HUDEP-2 (cell line): ENCODE measurements at regions not wholly inside any gene's neighbourhood (a gene's known extent, or its start where the extent isn't known, plus 50 kb on each side); places are given as distances from the start of the nearest gene placed in this dataset.

Experiments used
- DNase-seq, 76 experiments: peaks; one replicate each; lab custom pipeline; 2025; ENCODE audit not compliant: unreplicated experiment in 76 of 76; lab: John Stamatoyannopoulos, UW

DNA sequence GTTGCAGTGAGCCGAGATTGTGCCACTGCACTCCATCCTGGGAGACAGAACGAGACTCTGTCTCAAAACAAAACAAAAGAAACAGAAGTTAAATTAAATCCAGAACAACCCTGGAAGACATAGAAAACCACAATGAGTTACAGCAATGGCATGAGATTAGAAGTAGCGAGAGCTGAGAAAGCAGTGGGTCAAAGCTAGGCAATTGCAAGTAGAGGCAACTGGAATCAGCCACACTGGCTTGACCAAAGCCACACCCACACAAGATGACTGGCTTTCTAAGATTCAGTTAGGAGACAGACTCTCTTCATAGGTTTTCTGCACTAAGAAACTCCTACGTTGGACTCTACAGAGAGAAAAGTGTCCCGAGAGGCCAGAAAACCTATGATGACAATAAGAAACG is 443.0 kb downstream of the GPM6A start:
- DNase-seq = no peak

DNA sequence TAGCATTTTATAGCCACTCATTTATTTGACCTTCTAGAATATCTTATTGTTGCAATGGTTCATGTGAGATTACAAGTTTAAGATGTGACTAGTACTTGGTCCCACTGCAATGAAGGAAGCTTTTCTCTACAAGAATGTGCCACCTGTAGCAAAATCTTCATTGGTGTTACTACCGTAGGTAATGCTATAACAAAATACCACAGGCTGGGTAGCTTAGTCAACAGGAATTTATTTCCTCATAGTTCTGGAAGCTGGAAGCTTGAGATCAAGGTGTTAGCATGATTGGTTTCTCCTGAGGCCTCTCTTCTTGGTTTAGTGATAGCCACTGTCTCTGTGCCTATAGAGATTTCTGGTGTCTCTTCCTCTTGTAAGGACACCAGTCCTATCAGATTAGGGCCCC is 441.0 kb downstream of the GPM6A start:
- no peak for DNase-seq

DNA sequence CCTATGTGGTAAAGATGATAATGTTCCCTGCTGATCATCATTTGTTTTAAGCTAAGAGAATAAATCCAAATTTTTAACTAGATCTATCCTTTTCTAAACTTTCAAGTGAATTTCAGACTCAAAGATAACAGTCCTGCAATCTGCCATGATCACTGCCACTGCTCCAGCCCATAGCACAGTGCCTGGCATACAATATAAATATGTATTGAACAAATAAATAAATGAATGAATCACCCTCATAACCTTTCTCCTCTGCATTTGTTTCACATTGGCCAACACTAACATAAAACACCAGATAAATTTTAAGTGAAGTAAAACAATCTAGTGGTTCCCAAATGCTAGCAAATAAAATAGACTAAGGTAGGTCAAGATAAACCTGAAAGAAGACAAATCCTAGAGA is 439.0 kb downstream of the GPM6A start:
- DNase-seq = no peak

DNA sequence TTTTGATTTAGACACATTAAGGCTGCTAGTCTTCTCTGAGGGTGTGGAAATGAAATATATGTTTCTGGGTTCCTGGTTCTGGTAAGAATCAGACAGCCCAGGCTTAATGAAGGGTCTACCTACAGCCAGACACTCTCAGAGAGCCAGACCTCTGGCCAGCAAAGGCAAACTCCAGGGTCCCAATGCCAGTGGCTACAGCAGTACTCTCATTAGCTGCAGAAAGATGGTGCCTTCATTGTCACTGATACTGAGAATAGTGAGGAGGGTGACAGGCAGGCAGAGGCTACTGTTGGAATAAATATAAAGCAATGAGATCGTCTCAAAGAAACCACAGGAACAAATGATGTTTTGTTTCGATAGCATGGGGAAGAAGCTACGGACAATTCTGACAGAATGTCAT is 437.6 kb downstream of the GPM6A start:
- no peak for DNase-seq

DNA sequence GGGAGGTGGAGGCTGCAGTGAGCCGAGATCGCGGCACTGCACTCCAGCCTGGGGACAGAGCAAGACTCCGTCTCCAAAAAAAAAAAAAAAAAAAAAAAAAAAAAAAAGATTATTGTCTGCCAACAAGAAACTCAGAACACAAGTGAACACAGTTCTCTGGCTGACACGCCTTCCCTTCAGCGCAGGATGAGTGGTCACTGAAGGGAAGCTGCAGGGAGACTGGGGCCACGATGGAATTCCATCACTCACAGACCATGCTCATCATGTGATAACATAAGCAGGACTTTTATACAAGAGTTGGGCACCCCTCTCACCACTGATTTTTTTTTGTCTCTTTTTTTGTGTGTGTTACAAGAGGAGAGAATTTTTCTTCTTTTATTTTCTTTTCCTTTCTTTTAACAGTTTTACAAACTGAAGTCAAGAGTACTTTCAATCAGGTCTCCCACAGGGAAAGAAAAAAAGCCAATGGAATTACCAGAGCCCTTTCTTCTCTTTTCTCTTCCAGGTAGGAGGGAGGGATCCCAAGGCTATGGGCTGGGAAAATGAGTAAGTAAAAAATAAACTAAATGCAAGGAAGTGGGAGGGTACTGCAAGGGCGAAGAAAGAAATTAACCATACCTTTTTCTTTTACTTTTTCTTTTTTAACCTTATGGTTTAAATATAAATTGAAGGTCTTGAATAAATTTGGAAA is 435.6 kb downstream of the GPM6A start:
- DNase-seq = peak in 1 of 76 experiments; percentile 1

DNA sequence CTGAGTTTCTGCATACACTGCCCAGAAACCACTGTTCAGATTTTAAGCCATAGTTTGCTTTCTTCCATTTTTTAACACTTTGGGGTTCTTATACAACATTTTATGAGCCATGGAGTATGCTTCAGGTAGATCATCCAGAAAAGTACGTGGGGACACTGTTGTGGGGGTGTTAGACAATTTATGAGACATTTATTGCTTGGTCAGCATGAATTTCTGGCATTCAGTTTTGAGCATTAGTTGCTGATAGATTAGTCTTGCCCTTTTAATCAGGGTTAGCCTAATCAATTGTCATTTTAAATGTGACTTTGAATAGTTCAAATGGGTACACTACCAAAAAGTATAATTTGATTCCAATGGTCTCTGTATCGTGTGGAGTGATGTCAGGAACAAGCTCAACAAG is 434.9 kb downstream of the GPM6A start:
- no peak for DNase-seq

DNA sequence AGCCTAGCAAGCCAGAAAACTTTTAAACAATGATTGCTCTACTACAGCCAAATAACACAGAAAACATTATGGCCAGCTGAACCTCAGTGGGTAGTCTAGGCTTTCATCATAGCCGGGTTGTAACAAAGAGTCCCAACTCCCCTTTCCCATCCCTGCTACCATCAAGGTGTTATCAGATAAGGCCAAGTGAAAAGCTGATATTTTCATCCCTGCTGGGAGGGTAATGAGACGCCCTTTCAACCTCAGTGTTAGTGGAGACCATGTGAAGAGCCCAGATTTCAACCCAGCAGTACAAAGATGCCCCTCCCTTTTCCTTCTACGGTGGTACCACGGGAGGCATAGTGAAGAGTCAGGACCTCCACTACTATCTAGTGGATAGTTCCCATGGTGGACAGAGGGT is 433.7 kb downstream of the GPM6A start:
- DNase-seq = no peak

DNA sequence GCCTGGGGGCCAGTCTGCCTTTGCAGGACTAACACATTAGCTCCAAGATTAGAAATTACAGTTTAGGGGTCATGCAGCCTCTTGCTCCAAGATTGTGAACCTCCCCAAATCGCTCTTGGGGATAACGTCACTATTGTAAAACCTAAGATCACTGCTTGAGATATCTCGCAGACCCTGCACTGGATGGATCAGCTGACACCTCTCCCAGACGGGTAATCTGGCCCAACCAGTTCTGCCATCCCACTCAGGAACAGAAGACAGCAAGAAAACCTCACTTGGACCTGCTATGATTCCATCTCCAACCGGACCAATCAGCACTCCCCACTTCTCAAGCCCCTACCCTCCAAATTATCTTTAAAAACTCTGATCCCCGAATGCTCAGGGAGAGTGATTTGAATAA is 431.2 kb downstream of the GPM6A start:
- no peak for DNase-seq

DNA sequence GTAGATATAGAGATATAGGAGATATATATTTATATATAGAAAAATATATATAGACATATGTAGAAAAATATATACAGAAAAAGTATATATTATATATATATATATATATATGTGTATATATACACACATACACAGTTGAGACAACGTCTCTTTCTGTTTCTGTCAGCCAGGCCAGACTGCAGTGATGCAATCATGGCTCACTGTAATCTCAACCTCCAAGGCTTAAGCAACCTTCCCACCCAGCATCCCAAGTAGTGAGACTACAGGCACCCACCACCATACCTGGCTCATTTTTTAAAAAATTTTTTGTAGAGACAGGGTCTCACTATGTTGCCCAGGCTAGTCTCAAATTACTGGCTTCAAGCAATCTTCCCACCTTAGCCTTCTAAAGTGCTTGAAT is 426.3 kb downstream of the GPM6A start:
- DNase-seq = no peak

DNA sequence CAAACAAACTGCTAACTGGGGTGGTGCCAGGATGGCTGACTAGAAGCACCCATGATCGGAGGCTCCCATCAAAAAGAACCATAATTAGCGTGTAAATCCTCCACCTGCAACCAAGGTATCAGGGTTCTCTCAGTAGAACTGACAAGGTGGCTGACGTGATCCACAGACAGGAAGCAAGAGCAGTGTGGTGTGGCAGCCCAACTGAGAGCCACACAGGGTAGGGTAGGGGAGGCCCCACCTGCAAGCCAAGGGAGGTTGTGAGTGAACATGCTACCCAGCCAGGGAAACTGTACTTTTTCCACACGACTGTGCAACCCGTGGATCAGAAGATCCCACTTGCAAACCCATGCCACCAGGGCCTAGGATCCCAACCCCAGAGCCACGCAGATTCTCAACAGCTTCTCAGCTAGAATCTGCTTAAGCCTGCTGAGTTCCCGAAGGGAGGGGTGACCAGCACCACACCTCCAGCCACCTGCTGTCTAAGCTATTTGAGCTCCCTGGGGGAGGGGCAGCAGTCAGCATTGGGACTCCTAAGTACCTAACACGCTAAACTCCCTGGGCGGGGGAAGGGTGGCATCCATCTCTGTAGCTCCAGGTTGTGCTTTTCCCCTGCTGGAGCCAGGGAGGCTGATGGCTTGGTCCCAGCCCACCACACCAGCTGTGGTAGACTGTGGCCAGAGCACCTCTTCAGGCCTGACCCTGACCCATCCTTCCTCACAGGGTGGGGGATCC is 425.1 kb downstream of the GPM6A start:
- no peak for DNase-seq

DNA sequence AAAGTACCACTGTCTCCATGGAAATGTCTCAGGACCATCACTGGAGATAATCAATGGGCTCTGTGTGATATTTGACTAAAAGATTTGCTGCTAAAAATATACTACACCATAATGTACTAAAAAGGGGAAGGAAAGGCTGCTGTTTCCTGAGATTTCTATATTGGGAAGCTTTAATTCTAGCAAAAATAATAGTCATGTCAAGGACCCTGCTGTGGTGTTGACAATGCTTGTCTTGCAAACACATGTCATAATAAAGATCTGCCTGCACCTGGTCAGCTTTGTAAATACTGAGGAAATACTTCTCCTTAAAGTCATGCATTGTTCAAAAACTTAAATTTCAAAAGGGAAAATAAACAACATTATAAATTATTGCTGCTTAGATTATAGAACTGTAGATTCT is 417.9 kb downstream of the GPM6A start:
- no peak for DNase-seq

DNA sequence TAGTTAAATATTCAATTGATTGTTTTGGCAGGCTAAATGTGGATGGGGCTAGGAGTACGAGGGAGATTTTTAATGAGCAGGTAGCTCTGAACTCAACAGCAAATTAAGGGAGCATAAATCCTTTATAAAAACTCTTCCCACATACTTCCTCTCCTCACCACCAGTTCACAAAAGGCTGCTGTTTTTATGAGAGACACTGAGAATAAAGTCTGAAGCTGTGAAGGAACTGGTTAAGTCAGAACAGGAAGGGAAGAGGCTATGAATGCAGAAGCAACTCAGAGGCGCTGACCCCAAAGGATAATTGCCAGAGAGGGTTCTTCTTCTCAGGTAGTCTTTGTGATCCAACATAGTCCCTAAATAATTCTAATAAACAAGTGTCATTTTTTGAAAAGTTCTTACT is 406.1 kb downstream of the GPM6A start:
- DNase-seq = no peak

DNA sequence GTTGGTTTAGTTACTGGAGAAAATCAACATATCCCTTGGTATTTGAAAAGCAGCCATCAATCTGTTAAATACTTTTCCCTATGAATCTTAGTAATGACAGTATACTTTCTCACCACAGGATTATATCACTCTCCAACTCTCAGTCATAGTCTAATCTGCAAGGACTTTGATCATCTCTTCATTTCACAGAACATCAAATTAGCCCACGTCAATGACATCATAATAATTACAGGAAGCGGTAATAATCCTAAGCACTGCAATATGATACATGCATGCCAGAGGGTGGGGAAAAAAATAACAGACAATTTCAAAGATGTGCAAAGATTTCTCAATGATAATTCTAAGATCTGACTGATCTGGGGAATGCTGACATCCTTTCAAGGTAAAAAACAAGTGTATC is 404.1 kb downstream of the GPM6A start:
- no peak for DNase-seq

DNA sequence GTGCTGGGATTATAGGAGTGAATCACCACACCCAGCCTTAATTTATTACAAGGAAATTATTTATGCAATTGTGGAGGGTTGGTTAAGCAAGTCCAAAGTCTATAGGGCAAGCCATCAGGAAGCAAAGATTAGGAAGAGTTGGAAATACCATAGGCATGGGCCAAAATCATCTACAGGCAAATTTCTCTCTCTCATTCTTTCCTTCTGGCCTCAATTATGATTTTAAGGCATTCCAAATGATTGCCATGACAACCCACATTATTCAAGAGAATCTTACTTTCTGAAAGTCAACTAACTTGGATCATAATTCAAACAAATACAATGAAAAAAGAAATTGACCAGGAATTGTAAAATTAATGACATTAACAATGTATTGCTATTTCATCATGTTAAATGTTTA is 400.8 kb downstream of the GPM6A start:
- DNase-seq = no peak

DNA sequence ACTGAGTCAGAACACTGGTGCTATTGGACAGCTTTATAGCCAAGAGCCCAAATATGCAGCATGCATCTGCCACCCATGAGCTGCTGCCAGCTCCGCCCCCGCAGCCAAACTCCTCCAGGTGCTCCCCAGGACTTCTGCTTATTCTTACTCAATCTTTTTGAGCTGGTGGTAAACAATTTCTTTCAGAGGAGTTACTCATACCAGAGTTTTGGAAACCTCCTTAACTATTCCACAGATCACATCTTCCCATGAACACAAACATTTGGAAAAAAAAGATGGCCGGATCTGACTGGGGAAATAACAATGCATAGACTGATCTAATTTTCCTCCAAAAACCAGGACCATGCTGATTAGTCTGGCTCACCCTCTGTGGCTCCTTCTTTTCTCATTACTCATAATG is 399.9 kb downstream of the GPM6A start:
- DNase-seq = no peak

DNA sequence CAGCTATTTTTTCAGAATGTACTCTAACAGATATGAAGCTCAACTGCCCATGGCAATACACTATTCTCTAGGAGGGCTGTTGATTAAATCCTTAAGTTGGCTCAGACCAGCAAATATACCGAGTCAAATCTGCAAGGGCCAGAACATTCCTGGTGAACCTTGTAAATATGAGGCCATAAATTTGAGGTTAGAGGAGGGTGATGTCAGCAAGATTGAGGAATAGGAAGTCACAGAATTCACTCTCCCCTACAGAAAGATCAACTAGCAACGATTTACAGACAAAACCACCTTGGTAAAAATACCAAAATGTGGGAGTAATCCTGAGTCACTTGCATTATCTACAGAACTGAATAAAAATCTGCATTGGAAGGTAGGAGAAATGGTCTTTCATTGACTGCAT is 399.3 kb downstream of the GPM6A start:
- no peak for DNase-seq

DNA sequence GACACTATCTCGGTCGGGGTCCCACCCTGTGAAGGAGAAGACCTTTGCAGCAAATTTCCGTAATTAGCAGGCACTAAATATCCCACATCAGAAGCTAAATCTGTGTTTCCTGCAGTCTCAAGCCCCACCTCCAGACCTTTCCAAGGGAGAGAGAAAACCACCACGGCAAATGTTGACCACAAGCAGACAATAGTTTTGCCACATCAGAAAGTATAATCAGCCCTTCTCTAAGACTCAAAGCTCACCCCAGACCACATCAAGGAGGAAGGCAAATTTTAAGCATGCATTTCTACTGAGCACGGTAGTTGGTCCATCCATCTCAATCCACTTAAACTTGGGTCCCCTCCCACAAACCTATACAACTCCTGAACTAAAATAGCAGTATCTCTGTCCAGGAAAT is 398.5 kb downstream of the GPM6A start:
- no peak for DNase-seq

DNA sequence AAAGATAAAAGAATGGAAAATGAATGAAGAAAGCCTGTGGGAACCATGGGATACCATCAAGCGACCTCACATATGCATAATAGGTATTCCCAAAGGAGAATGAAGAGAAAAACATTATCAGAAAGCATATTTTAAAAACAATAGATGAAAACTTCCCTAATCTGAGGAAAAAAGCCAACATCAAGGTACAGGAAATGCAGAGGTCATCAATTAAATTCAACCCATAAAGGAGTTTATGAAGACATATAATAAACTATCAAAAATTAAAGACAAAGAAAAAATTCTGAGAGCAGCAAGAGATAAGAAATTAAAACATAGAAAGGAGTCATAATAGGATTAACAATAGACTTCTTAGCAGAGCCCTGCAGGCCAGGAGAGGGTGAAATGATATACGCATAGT is 397.5 kb downstream of the GPM6A start:
- no peak for DNase-seq

DNA sequence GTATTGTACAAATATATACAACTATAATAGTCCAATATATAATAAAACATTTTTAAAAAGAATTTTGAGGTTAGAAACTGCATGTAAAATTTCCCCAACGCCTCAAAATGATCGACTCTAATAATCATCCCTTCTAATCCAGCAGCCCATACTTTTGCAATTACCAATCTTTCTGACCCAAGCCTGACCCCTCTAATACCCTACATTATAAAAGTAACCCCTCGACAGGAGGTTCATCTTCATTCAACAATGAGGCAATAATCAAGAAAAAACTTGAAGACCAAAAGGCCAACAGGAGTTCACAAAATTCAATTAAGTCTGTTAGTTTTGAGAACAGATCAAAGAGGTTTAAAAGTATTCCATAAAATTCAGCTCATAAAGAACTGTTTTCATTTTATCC is 393.5 kb downstream of the GPM6A start:
- DNase-seq = no peak

DNA sequence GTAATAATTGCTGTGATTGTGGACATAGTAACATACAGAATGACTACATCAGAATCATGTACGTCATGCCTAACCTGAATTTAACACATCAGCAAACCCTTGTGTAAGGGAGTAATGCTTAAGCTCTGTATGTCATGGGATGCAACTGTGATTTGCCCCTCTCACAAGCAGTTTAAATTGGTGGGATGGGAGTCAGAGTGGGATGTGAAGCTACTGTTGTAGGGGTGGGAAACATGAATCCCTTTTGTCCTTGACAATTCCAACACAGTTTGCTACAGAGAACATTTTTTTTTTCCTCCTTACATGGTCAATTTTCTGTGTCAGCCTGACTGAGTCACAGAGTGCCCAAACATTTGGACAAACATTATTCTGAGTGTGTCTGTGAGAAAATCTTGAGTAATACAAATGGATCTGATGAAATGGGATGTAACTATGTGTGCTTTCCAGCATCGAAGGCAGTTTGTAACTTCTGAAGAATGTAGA is 392.8 kb downstream of the GPM6A start:
- DNase-seq = no peak

DNA sequence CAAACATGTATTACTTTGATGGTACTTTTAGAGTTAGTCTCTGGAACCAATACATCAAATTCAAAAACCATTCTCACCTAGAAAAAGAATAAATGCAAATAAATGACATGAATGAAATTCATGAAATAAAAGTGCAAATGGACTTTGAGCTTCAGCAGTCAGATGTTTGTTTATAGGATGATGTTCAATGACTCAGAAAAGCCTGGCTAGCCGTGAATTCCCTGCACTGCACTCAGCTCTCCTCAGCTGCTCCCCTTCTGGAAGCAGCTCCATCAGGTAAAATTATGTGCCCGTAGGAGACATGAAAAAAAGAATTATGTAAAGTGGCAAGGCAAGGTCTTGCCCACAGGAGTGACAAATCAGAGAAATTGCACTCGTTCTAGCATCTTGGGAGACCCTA is 390.6 kb downstream of the GPM6A start:
- no peak for DNase-seq

DNA sequence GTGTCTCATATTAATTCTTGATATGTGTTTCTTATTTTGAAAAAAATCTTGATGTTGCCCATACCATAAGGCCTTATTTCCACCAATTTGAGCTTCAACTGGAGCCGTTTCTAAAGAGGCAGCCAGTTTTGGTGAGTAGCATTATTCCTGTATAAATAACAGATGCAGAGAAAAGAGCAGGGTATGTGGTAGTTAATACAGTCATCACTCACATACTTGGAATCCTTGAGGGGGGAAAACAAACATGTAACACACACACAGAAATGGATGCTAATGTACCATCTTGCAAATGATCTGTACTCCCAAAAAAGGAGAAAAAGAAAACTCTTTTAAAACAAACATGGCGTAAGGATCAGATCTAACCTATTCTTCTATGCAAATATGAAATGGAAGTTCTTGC is 389.7 kb downstream of the GPM6A start:
- no peak for DNase-seq

DNA sequence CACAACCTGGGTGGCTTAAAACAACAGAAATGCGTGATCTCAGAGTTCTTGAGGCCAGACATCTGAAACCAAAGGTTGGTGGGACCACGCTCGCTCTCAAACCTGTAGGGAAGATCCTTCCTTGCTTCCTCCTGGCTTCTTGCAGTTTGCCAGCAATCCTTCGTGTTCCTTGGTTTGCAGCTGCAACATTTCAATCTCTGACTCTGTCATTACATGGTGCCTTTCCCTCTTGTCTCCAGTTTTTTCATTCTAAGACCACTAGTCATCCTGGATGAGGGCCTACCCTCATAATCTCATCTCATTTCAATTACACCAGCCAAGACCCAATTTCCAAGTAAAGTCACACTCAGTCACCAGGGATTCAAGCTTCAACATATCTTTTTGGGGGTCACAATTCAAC is 388.0 kb downstream of the GPM6A start:
- no peak for DNase-seq
